K562 (cell line): ENCODE measurements at regions not wholly inside any gene's neighbourhood (a gene's known extent, or its start where the extent isn't known, plus 50 kb on each side); places are given as distances from the start of the nearest gene placed in this dataset.
"Not testable (repeated sequence)": the region's sequence is repeated elsewhere in the genome, so short reads cannot be mapped to it uniquely, and the experiment has no call there.

ENCODE experiments used
- ATAC-seq: fragments of 200-7000 bp; cut with Tn5 transposase; 3 replicates; pipeline ENCODE4 v1.9.1; 2020; ENCODE audit warnings: moderate library complexity
- BruUV-seq: library from RNA; stranded (reverse); fragments of 400-500 nt; replicated peaks from 2 replicates; lab custom pipeline; 2021; lab: Mats Ljungman, UMichigan
- CTCF ChIA-PET: fragments of 300-600 bp; formaldehyde crosslinking; extraction: SDS; loops from one replicate; lab custom pipeline; 2021; ENCODE audit warnings: low intra/inter-chr PET ratio; lab: Yijun Ruan, JAX
- POLR2A ChIA-PET: fragments of 300-600, 350-650 bp; sonication (Branson Sonifier 250); formaldehyde crosslinking; extraction: SDS; loops from one replicate; lab custom pipeline; 2021; ENCODE audit warnings: antibody characterized with exemption, inconsistent platforms; lab: Yijun Ruan, JAX
- DNase-seq, 4 experiments: peaks; one replicate each; pipeline versions ENCODE4 v3.0.0 to v3.0.0-alpha.2; 2011 to 2018; ENCODE audit warnings: low spot score in 3 of 4, mixed read lengths in 3 of 4; ENCODE audit errors: extremely low read depth in 1 of 4
- FAIRE-seq: peaks from 2 replicates; lab custom pipeline; 2011; peaks lifted over from hg19 to GRCh38; lab: Jason Lieb, UNC
- H2AFZ ChIP-seq: 2 replicates; pipeline ENCODE4 v1.6.0; 2011; ENCODE audit warnings: low read depth, low read length, control low read depth, inconsistent platforms
- H3K27ac ChIP-seq: fragments of 200-600 bp; 3 replicates; pipeline ENCODE4 v1.8.0; 2011; ENCODE audit warnings: low read depth, mild to moderate bottlenecking, control low read depth, inconsistent platforms, low read length, moderate library complexity, mixed read lengths; ENCODE audit errors: extremely low read depth
- H3K27me3 ChIP-seq, 2 experiments: fragments of 300-600 bp in 1 of 2; 2 replicates in 1 of 2; 3 replicates in 1 of 2; pipeline versions ENCODE4 v1.6.0 to v1.8.0; 2011; ENCODE audit warnings: inconsistent platforms in 2 of 2, low read length in 2 of 2, mild to moderate bottlenecking in 1 of 2, mixed read lengths in 1 of 2, moderate library complexity in 1 of 2; ENCODE audit not compliant: control insufficient read depth in 2 of 2, insufficient read depth in 2 of 2
- H3K36me3 ChIP-seq: fragments of 300-600 bp; 3 replicates; pipeline ENCODE4 v1.8.0; 2011; ENCODE audit warnings: mild to moderate bottlenecking, low read length, inconsistent platforms; ENCODE audit not compliant: control insufficient read depth, insufficient read depth
- H3K4me1 ChIP-seq, 2 experiments: fragments of 200-600 bp in 1 of 2; replicated peaks in 1 of 2; 2 replicates in 1 of 2; 3 replicates in 1 of 2; pipeline versions ENCODE4 v1.5.1 to v1.8.0; 2011; ENCODE audit warnings: inconsistent platforms in 2 of 2, low read length in 2 of 2, mild to moderate bottlenecking in 1 of 2, mixed read lengths in 1 of 2, moderate library complexity in 1 of 2; ENCODE audit not compliant: control insufficient read depth in 2 of 2, insufficient read depth in 2 of 2
- H3K4me2 ChIP-seq: 2 replicates; pipeline ENCODE4 v1.6.1; 2011; ENCODE audit warnings: low read length, control low read depth, inconsistent platforms, mixed read lengths; ENCODE audit not compliant: insufficient read depth
- H3K4me3 ChIP-seq: fragments of 200-600 bp; sonication (generic), shearing (Covaris generic); 2 replicates; pipeline ENCODE4 v1.5.1; 2016; ENCODE audit warnings: control low read depth, inconsistent platforms
- H3K79me2 ChIP-seq: fragments of 200-600 bp; 3 replicates; pipeline ENCODE4 v1.8.0; 2011; ENCODE audit warnings: low read length, inconsistent platforms; ENCODE audit not compliant: control insufficient read depth, insufficient read depth
- H3K9ac ChIP-seq, 2 experiments: 2 replicates each; pipeline versions ENCODE4 v1.6.0 to v1.6.1; 2011; ENCODE audit warnings: low read depth in 2 of 2, low read length in 2 of 2, control low read depth in 1 of 2, inconsistent platforms in 1 of 2, mild to moderate bottlenecking in 1 of 2, mixed read lengths in 1 of 2; ENCODE audit not compliant: insufficient read depth in 1 of 2
- H3K9me1 ChIP-seq: one replicate; pipeline ENCODE4 v1.6.0; 2011; ENCODE audit warnings: inconsistent platforms, mild to moderate bottlenecking, low read length, moderate library complexity; ENCODE audit not compliant: control insufficient read depth, insufficient read depth
- H3K9me3 ChIP-seq: replicated peaks from 2 replicates; pipeline ENCODE4 v1.5.1; 2011; ENCODE audit warnings: low read depth, low read length, inconsistent platforms; ENCODE audit not compliant: control insufficient read depth, insufficient read depth
- H4K20me1 ChIP-seq: replicated peaks from 2 replicates; pipeline ENCODE4 v1.6.1; 2011; ENCODE audit warnings: low read length, inconsistent platforms, mixed read lengths; ENCODE audit not compliant: control insufficient read depth, insufficient read depth
- KAT2B ChIP-seq: IDR thresholded peaks from one replicate; pipeline ENCODE4 v1.6.1; 2012; ENCODE audit warnings: low read depth, mild to moderate bottlenecking, control low read depth, inconsistent platforms, low read length, moderate library complexity
- MITF ChIP-seq: IDR thresholded peaks from 2 replicates; pipeline ENCODE4 v1.6.1; 2014; ENCODE audit warnings: antibody characterized with exemption
- TOE1 ChIP-seq, 2 experiments: fragments of 450-650 bp in 1 of 2; sonication (generic) in 1 of 2; formaldehyde crosslinking in 1 of 2; IDR thresholded peaks; 2 replicates each; pipeline versions ENCODE4 v1.7.1 to v1.8.0; 2016 to 2022; ENCODE audit warnings: borderline replicate concordance in 2 of 2, mild to moderate bottlenecking in 2 of 2, antibody characterized with exemption in 1 of 2, inconsistent platforms in 1 of 2, low read depth in 1 of 2, missing genetic modification reagents in 1 of 2, moderate library complexity in 1 of 2
- ZFP36 ChIP-seq: fragments of 150-350 bp; IDR thresholded peaks from 2 replicates; pipeline ENCODE4 v1.6.1; 2018; ENCODE audit warnings: low read length, low read depth; ENCODE audit not compliant: partially characterized antibody
- WGBS: fragments of 100-300 bp; shearing (Covaris generic); methylation state at CpG from one replicate; pipeline ENCODE4 v1.1.6; 2016; ENCODE audit warnings: low coverage, mixed read lengths; ENCODE audit not compliant: insufficient coverage; ENCODE audit errors: missing lambda C conversion rate; 5-methylcytosine and 5-hydroxymethylcytosine counted together
- in situ Hi-C: fragments of 300-500 bp; cut with MboI; formaldehyde crosslinking; loops from 4 replicates; pipeline ENCODE4 v1.15.0; 2018; ENCODE audit warnings: inconsistent platforms, mixed read lengths
- intact Hi-C: fragments of 100-400 bp; cut with micrococcal nuclease; formaldehyde crosslinking; loops from 2 replicates; pipeline ENCODE4 v1.14.2; 2022

- in situ Hi-C loops (no loop called here), intact Hi-C loops (no loop called here)
- Histone ChIP-seq H3K27me3 (no peaks in the 10 kb centered on the region), H3K4me1 (peaks cover 0 to 12% of the 10 kb centered on the region in 2 experiments; a peak in 3 of 5 replicates), H3K9me3 (no peaks in the 10 kb centered on the region), H2AFZ (no peak overlapping the region), H4K20me1 (no peaks in the 10 kb centered on the region), H3K36me3 (no peaks in the 10 kb centered on the region), H3K4me2 (no peak overlapping the region), H3K4me3 (no peak overlapping the region), H3K79me2 (no peaks in the 10 kb centered on the region)
- POLR2A ChIA-PET: no interaction called here
- CTCF ChIA-PET: no interaction called here
- FAIRE-seq: no peak
- BruUV-seq: no TSS peak
- TF ChIP-seq ZFP36: peak; percentile 14
- no peak for TF ChIP-seq KAT2B
- TF ChIP-seq, all 486 proteins: peak for 1
- H3K27ac ChIP-seq: no peak overlapping the region
- no peak for DNase-seq
- WGBS: 33% methylated on average over 5 of the region's 8 CpGs
- no peaks in the 10 kb centered on the region for H3K9me1 ChIP-seq
- ATAC-seq: no peak
- peak overlapping the region in 1 of 2 experiments; percentile 26; a peak in 1 of 4 replicates for H3K9ac ChIP-seq
These were observed 137.0 kb downstream of the TBC1D2B start for GRCh38 chr15:77940381-77940947.

DNA sequence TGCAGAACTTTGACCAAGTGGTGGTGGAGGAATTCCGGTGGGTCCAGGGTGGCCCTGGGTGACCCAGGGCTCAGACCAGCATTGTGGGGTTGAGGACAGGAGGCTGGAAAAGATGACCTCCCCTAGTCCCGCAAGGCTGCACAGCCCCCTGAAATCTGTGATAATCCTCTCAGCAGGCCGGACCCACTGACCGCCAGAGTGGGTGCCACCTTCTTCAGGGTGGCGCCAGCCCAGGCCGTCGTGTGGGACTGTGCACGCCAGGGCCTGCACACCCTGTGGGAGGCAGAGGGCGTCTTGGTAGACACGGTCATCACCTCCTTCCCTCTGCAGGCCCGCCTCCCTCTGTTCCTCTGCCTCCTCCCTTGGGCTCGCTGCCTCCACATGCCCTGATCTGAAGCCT lies 137.7 kb downstream of the TBC1D2B start:
- ATAC-seq: no peak
- no peak overlapping the region for H3K4me3 ChIP-seq
- WGBS: 37% methylated on average over 11 of the region's 12 CpGs
- ChIA-PET POLR2A (no interaction called here), CTCF (no interaction called here)
- no peak overlapping the region for H2AFZ ChIP-seq
- no peaks in the 10 kb centered on the region for H3K9me1 ChIP-seq
- BruUV-seq: no TSS peak
- TF ChIP-seq MITF: no peak
- no peak for TF ChIP-seq TOE1 (IDR thresholded peaks at IDR 0.05; ENCODE audit: borderline replicate concordance)
- no peak for TF ChIP-seq TOE1 (CRISPR knock-in tag; IDR thresholded peaks at IDR 0.05; ENCODE audit: borderline replicate concordance, low read depth)
- TF ChIP-seq, all 486 proteins: peak for 0
- H3K27me3 ChIP-seq: no peaks in the 10 kb centered on the region
- peak overlapping the region in 1 of 2 experiments; percentile 26; a peak in 1 of 4 replicates for H3K9ac ChIP-seq
- no peak for FAIRE-seq
- no peak overlapping the region for H3K4me2 ChIP-seq
- H3K79me2 ChIP-seq: no peaks in the 10 kb centered on the region
- in situ Hi-C loops (no loop called here), intact Hi-C loops (no loop called here)
- H4K20me1 ChIP-seq: no peaks in the 10 kb centered on the region
- peaks cover 0 to 12% of the 10 kb centered on the region in 2 experiments; a peak in 3 of 5 replicates for H3K4me1 ChIP-seq
- no peaks in the 10 kb centered on the region for H3K9me3 ChIP-seq
- DNase-seq: no peak
- H3K36me3 ChIP-seq: no peaks in the 10 kb centered on the region
- no peak overlapping the region for H3K27ac ChIP-seq

DNA sequence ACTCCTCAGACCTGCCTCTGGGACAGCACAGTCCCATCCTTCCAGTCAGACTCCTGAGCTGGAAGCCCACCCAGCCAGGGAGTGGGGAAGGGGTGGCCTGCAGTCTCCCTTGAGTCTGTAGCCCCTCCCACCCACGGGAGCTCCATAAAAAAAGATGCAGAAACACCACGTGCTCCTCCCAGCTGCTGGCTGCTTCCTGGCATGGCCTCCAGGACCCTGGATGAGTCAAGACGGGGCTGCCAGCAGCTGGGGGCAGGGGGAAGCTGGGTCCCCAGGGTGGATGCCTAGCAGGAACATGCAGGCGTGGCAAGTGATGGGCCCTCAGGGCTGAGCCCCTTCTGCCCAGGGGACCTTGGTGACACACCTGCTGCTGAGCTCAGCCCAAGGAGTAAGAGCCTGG lies 138.5 kb downstream of the TBC1D2B start:
- BruUV-seq, CTCF ChIA-PET: not testable (repeated sequence)

More for the DNA sequence above, 138.5 kb downstream of the TBC1D2B start:
- H3K9me3 ChIP-seq, in situ Hi-C loops, H3K79me2 ChIP-seq, POLR2A ChIA-PET, H4K20me1 ChIP-seq, H3K36me3 ChIP-seq, H3K4me2 ChIP-seq, H3K27me3 ChIP-seq, H2AFZ ChIP-seq, intact Hi-C loops, DNase-seq, H3K27ac ChIP-seq, H3K4me3 ChIP-seq, H3K9ac ChIP-seq, FAIRE-seq, ATAC-seq, H3K9me1 ChIP-seq, H3K4me1 ChIP-seq: not testable (repeated sequence)
- WGBS: 22% methylated on average over 4 of the region's 4 CpGs
